BLaER1 treated with 17β-estradiol and CSF1 and Interleukin-3, amounts not matched to agents 10 nM and 100 nM (cell line): ENCODE measurements at regions not wholly inside any gene's neighbourhood (a gene's known extent, or its start where the extent isn't known, plus 50 kb on each side); places are given as distances from the start of the nearest gene placed in this dataset.

Experiments used
- H3K27ac ChIP-seq, 11 experiments: shearing (Covaris generic); formaldehyde crosslinking; 2 replicates each; pipeline ENCODE4 v1.8.1; 2022
- H3K27me3 ChIP-seq, 11 experiments: shearing (Covaris generic); formaldehyde crosslinking; 2 replicates each; pipeline ENCODE4 v1.8.1; 2022
- H3K36me3 ChIP-seq, 11 experiments: shearing (Covaris generic); formaldehyde crosslinking; 2 replicates each; pipeline ENCODE4 v1.8.1; 2022
- H3K4me1 ChIP-seq, 10 experiments: shearing (Covaris generic); formaldehyde crosslinking; 2 replicates each; pipeline ENCODE4 v1.8.1; 2022
- H3K4me2 ChIP-seq, 11 experiments: shearing (Covaris generic); formaldehyde crosslinking; 2 replicates each; pipeline ENCODE4 v1.8.1; 2022
- H3K4me3 ChIP-seq, 10 experiments: shearing (Covaris generic); formaldehyde crosslinking; 2 replicates each; pipeline ENCODE4 v1.8.1; 2022
- H3K9ac ChIP-seq, 11 experiments: shearing (Covaris generic); formaldehyde crosslinking; 2 replicates each; pipeline ENCODE4 v1.8.1; 2022
- H3K9me3 ChIP-seq, 11 experiments: shearing (Covaris generic); formaldehyde crosslinking; replicated peaks in 1 of 11; 2 replicates each; pipeline ENCODE4 v1.8.1; 2022
- H4K20me1 ChIP-seq, 11 experiments: shearing (Covaris generic); formaldehyde crosslinking; 2 replicates each; pipeline ENCODE4 v1.8.1; 2022
- Cebpa-rat ChIP-seq, 11 experiments: shearing (Covaris generic); IDR thresholded peaks; 2 replicates each; pipeline ENCODE4 v1.8.1; 2022

DNA sequence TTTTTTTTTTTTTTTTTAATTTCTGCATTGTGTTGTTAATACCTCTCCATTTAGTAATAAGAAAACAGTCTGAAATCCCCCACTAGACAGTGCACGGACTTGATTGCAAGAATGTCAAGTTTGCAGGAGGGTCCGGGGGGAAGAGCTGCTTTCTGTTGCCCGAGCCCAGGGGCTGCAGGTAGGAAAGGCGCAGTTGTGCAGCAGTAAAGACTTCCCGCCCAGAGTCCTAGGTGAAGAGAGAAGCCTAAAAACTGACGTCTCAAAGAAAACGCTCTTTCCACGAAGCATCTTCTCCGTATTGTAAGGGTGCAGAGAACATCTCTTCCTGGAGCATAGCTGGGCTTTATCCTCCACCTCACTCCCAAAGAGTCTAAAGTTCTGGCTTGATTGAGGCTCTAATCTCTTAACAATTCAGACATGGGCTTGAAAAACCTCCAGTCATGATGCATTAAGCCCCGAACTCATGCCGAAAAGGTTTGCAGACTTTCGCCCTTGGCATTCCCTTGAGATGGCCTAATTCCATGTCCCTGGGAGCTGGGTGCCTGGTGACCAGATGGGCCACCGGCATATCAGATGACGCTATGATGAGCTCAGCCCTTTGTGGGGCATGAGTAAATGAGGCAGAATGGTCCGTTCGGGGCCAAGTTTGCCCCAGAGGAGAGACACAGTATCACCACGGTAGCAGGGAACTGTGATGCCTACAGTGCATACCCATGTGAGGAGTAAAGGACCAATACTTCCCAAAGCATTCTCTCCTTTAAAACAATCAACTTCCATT is 436.2 kb upstream of the ZFHX3 start:
- Histone ChIP-seq H3K9ac (no peak overlapping the region), H3K4me2 (no peak overlapping the region), H3K27me3 (no peaks in the 10 kb centered on the region), H4K20me1 (no peaks in the 10 kb centered on the region), H3K4me3 (no peak overlapping the region), H3K27ac (no peak overlapping the region), H3K36me3 (no peaks in the 10 kb centered on the region), H3K9me3 (no peaks in the 10 kb centered on the region), H3K4me1 (peaks cover 0 to 15% (median 0%) of the 10 kb centered on the region in 10 experiments; a peak in 4 of 20 replicates)
- no peak for TF ChIP-seq Cebpa-rat (IDR thresholded peaks at IDR 0.05)

DNA sequence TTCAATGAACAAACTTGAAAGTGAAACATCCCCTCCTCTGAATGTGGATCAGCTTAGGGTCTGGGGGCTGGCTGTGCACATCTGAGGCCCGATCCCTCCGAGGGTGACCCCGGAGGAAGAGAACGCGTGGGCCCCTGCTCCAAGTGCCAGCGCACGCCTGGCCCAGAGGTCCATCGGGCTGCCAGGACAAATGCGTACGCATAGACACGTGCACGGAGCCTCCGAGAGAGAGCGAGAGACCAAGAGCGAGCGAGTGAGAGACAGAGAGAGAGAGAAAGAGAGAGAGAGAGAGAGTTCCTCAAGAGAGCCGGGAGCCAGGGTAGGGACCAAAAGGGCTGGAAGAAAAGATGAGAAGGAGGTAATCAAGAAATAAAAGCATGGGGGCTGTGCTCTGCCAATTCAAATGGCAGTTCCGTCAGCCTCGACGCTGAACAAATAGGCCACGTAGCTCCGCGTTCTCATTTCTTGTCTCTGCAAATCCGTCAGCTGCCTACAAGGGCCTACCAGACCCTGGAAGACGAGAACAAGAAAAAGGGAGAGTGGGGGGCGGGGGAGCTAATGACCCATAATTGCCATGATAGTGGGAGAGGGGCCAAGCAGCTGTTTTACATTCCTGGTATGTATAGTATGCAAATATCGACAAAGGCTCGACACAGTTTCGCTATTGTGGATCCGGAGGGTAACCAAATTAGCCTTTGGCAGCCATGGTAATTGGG is 435.3 kb upstream of the ZFHX3 start:
- Histone ChIP-seq H3K9me3 (no peaks in the 10 kb centered on the region), H3K4me1 (peaks cover 0 to 15% (median 0%) of the 10 kb centered on the region in 10 experiments; a peak in 4 of 20 replicates), H3K4me3 (no peak overlapping the region), H4K20me1 (no peaks in the 10 kb centered on the region), H3K36me3 (no peaks in the 10 kb centered on the region), H3K27ac (no peak overlapping the region), H3K4me2 (no peak overlapping the region), H3K27me3 (no peaks in the 10 kb centered on the region), H3K9ac (no peak overlapping the region)
- TF ChIP-seq Cebpa-rat (IDR thresholded peaks at IDR 0.05), result no peak

DNA sequence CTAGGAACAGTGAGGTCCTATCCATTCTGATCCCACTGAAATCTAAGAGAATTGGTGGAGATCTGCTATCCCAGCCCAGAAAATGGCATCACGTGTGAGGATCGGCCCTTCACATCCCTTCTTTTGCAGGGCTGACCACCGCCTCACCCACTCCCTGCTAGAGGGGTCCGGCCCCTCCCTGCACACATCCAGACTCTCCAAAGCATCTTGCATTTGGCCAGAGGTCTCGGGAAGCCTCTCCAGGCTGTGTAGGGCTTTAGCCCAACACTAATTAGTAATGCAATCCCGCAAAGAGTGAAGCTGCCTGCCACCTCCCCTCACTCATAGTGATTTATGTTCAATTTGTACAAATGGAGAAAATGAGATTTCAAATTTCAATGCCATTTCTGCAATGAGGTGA is 434.4 kb upstream of the ZFHX3 start:
- Histone ChIP-seq H3K27me3 (no peaks in the 10 kb centered on the region), H3K4me3 (no peak overlapping the region), H3K4me1 (peaks cover 0 to 15% (median 0%) of the 10 kb centered on the region in 10 experiments; a peak in 4 of 20 replicates), H3K36me3 (no peaks in the 10 kb centered on the region), H3K27ac (no peak overlapping the region), H3K4me2 (no peak overlapping the region), H3K9ac (no peak overlapping the region), H4K20me1 (no peaks in the 10 kb centered on the region), H3K9me3 (no peaks in the 10 kb centered on the region)
- no peak for TF ChIP-seq Cebpa-rat (IDR thresholded peaks at IDR 0.05)

DNA sequence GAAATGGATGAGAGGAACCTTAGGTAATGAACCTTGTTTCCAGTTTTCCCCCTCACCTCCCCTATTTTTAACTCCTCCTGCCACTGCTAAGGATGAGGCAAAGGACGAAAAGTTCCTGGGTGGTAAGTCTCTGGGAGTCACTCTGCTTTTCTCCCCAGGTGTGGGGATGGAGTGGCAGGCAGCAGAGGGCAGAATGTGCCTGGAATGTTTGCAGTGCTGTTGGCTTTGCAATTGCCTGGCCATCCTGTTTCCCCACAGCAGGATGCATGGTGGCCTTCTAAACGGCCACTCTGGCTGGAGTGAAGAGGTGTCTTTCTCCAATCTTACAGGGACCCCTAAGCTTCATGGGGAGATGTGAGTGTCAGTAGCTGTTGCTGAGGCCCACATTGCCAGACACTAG is 432.5 kb upstream of the ZFHX3 start:
- Histone ChIP-seq H4K20me1 (no peaks in the 10 kb centered on the region), H3K9ac (no peak overlapping the region), H3K9me3 (no peaks in the 10 kb centered on the region), H3K4me1 (peaks cover 0 to 8% (median 0%) of the 10 kb centered on the region in 10 experiments; a peak in 3 of 20 replicates), H3K4me2 (no peak overlapping the region), H3K27me3 (no peaks in the 10 kb centered on the region), H3K36me3 (no peaks in the 10 kb centered on the region), H3K4me3 (no peak overlapping the region), H3K27ac (no peak overlapping the region)
- no peak for TF ChIP-seq Cebpa-rat (IDR thresholded peaks at IDR 0.05)

DNA sequence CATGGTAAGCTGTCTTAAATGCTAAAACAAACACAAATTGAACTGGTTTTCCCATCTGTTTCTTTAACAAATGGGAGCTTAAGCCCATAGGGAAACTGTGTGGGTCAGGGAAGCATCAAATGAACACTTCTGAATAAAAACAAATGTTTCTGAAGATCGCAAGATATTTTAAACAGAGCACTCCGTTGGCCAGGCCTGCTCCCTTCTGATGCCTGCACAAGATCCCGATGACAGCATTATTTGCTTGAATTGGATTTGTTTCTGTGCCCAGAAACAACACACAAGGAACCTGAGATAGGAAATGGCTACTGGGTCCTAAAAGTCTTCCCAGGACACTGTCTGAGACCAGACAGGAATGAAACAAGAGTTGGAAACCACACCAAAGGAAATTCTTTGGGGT is 425.8 kb upstream of the ZFHX3 start:
- Histone ChIP-seq H3K27ac (no peak overlapping the region), H3K9me3 (no peaks in the 10 kb centered on the region)
- TF ChIP-seq Cebpa-rat (IDR thresholded peaks at IDR 0.05), result no peak

DNA sequence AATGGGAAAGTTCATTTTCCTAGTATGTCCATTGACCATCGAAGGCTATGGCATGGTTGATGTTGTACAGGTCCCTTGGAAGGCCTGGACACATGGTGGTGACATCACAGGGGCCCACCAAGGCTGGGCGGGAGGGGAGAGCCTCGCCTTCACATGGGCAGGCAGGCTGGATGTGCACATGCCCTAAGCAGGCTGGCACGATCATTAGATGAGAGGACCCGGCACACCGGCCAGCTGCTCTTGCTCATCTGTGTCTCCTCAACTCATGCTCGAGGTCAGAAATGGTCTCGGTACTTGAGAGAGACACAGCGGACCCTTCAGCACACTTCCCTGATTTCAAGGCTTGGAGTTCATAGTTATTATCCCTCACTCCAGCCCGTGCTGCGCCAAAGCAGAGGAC is 416.9 kb upstream of the ZFHX3 start:
- no peak overlapping the region for H3K4me3 ChIP-seq
- no peak overlapping the region for H3K27ac ChIP-seq
- peaks cover 0 to 12% (median 6%) of the 10 kb centered on the region in 11 experiments; a peak in 13 of 22 replicates for H3K9me3 ChIP-seq
- H3K4me1 ChIP-seq, result no peaks in the 10 kb centered on the region
- H3K4me2 ChIP-seq, result no peak overlapping the region
- no peaks in the 10 kb centered on the region for H3K27me3 ChIP-seq
- no peaks in the 10 kb centered on the region for H4K20me1 ChIP-seq
- H3K9ac ChIP-seq, result no peak overlapping the region
- H3K36me3 ChIP-seq, result no peaks in the 10 kb centered on the region
- TF ChIP-seq Cebpa-rat (IDR thresholded peaks at IDR 0.05), result no peak

More for the DNA sequence above, 425.8 kb upstream of the ZFHX3 start:
- Histone ChIP-seq H3K4me2 (no peak overlapping the region), H3K4me3 (no peak overlapping the region), H3K9ac (no peak overlapping the region), H3K4me1 (no peaks in the 10 kb centered on the region), H3K27me3 (no peaks in the 10 kb centered on the region), H3K36me3 (no peaks in the 10 kb centered on the region), H4K20me1 (no peaks in the 10 kb centered on the region)

DNA sequence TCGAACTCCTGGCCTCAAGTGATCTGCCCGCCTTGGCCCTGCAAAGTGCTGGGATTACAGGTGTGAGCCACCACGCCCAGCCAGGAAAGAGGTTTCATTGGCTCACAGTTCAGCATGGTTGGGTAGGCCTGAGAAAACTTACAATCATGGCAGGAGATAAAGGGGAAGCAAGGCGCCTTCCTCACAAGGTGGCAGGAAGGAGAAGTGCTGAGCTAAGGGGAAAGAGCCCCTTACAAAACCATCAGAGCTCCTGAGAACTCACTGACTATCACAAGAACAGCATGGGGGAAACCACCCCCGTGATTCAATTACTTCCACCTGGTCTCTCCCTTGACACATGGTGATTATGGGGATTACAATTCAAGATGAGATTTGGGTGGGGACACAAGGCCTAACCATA is 411.7 kb upstream of the ZFHX3 start:
- H3K4me1 ChIP-seq, result no peaks in the 10 kb centered on the region
- H3K27me3 ChIP-seq, result no peaks in the 10 kb centered on the region
- peaks cover 0 to 23% (median 13%) of the 10 kb centered on the region in 11 experiments; a peak in 14 of 22 replicates for H3K9me3 ChIP-seq
- TF ChIP-seq Cebpa-rat (IDR thresholded peaks at IDR 0.05), result no peak
- no peaks in the 10 kb centered on the region for H4K20me1 ChIP-seq
- no peak overlapping the region for H3K27ac ChIP-seq
- H3K4me3 ChIP-seq, result no peak overlapping the region
- no peaks in the 10 kb centered on the region for H3K36me3 ChIP-seq
- H3K9ac ChIP-seq, result no peak overlapping the region
- no peak overlapping the region for H3K4me2 ChIP-seq

DNA sequence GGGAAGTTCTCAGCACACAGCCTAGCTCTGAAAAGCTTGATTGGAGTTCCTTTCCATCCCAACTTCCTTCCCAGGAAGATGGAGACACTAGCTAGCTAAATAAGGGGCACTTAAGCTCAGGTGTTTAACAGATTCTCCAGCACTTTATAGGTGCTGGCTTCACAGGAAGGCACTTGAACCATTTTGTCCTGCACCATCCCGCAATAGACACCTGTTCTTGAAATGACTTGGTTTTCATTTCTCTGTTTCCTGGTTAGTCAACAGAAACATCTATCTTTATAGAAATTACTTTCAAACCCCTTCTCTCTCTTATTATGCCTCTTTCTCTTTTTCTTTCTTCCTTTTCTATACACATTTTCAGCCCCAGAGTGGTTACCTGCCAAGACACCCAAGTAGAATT is 409.9 kb upstream of the ZFHX3 start:
- Histone ChIP-seq H3K9ac (no peak overlapping the region), H3K4me2 (no peak overlapping the region)
- TF ChIP-seq Cebpa-rat (IDR thresholded peaks at IDR 0.05), result no peak

DNA sequence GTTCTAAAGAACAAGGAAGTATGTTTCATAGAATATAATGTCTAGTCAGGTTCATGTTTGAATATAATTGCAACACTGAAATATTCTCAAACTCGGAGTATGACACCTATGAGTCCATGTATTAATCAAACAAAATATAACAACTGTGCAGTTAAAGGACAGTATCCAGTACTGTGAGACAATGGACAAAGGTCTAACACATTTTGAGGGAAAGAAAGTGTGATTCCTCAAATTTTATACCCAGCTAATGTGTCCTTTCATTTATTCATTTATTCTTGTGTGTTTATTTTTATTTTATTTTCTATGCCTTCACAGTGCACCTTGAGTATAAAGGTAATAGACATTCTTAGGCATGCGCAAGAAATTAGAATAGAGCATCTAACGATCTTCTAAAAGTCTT is 401.0 kb upstream of the ZFHX3 start:
- no peaks in the 10 kb centered on the region for H3K4me1 ChIP-seq
- H3K9ac ChIP-seq, result no peak overlapping the region
- H3K9me3 ChIP-seq, result peaks cover 46 to 70% (median 57%) of the 10 kb centered on the region in 11 experiments
- no peak overlapping the region for H3K4me2 ChIP-seq
- H3K36me3 ChIP-seq, result no peaks in the 10 kb centered on the region
- no peaks in the 10 kb centered on the region for H3K27me3 ChIP-seq
- H3K4me3 ChIP-seq, result no peak overlapping the region
- TF ChIP-seq Cebpa-rat (IDR thresholded peaks at IDR 0.05), result no peak
- H4K20me1 ChIP-seq, result no peaks in the 10 kb centered on the region
- H3K27ac ChIP-seq, result no peak overlapping the region

More for the DNA sequence above, 409.9 kb upstream of the ZFHX3 start:
- Histone ChIP-seq H3K27me3 (no peaks in the 10 kb centered on the region), H3K9me3 (peaks cover 0 to 30% (median 15%) of the 10 kb centered on the region in 11 experiments; a peak in 16 of 22 replicates), H3K27ac (no peak overlapping the region), H3K36me3 (no peaks in the 10 kb centered on the region), H4K20me1 (no peaks in the 10 kb centered on the region), H3K4me1 (no peaks in the 10 kb centered on the region), H3K4me3 (no peak overlapping the region)
